ENCODE measurements at regions not wholly inside any gene's neighbourhood (a gene's known extent, or its start where the extent isn't known, plus 50 kb on each side); places are given as distances from the start of the nearest gene placed in this dataset.

- TF ChIP-seq, protein P1, sequence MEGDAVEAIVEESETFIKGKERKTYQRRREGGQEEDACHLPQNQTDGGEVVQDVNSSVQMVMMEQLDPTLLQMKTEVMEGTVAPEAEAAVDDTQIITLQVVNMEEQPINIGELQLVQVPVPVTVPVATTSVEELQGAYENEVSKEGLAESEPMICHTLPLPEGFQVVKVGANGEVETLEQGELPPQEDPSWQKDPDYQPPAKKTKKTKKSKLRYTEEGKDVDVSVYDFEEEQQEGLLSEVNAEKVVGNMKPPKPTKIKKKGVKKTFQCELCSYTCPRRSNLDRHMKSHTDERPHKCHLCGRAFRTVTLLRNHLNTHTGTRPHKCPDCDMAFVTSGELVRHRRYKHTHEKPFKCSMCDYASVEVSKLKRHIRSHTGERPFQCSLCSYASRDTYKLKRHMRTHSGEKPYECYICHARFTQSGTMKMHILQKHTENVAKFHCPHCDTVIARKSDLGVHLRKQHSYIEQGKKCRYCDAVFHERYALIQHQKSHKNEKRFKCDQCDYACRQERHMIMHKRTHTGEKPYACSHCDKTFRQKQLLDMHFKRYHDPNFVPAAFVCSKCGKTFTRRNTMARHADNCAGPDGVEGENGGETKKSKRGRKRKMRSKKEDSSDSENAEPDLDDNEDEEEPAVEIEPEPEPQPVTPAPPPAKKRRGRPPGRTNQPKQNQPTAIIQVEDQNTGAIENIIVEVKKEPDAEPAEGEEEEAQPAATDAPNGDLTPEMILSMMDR (conservative IDR thresholded peaks at IDR 0.05): no peak
- Mint-ChIP-seq H3K4me1 (peaks cover 16% of the 10 kb centered on the region), H3K9me3 (peaks cover 7% of the 10 kb centered on the region), H3K36me3 (ENCODE audit: low read depth) (peaks cover 3% of the 10 kb centered on the region), H3K4me3 (no peak overlapping the region), H3K27me3 (ENCODE audit: insufficient read depth) (no peaks in the 10 kb centered on the region), H3K27ac (no peak overlapping the region)
- Histone ChIP-seq H3K4me3 (ENCODE audit: low read length) (no peak overlapping the region), H3K4me1 (ENCODE audit: control insufficient read depth, insufficient read depth, low read length) (peaks cover 4% of the 10 kb centered on the region), H3K9ac (ENCODE audit: extremely low read depth, low read length, poor library complexity, severe bottlenecking) (no peak overlapping the region), H3K27ac (ENCODE audit: low read depth, low read length) (no peak overlapping the region), H3K36me3 (ENCODE audit: control insufficient read depth, insufficient read depth, low read length) (no peaks in the 10 kb centered on the region), H3K9me3 (ENCODE audit: control insufficient read depth, low read length) (no peaks in the 10 kb centered on the region), H3K27me3 (ENCODE audit: control insufficient read depth, insufficient read depth, low read length, poor library complexity, severe bottlenecking) (no peaks in the 10 kb centered on the region)
- 95 to 100% methylated on average over 3 of the region's 3 CpGs for WGBS, 2 experiments (ENCODE audit: insufficient coverage in 1 of 2, insufficient read length in 1 of 2)
- no peak for DNase-seq
Measured at GRCh38 chr1:209319057-209319432, 264.5 kb upstream of the CAMK1G start.

GRCh38 chr1:209319549-209319948 lies 264.0 kb upstream of the CAMK1G start:
- H3K36me3 Mint-ChIP-seq (ENCODE audit: low read depth): peaks cover 3% of the 10 kb centered on the region
- H3K9me3 Mint-ChIP-seq: peaks cover 7% of the 10 kb centered on the region
- Histone ChIP-seq H3K9ac (ENCODE audit: extremely low read depth, low read length, poor library complexity, severe bottlenecking) (no peak overlapping the region), H3K4me1 (ENCODE audit: control insufficient read depth, insufficient read depth, low read length) (peaks cover 9% of the 10 kb centered on the region), H3K4me3 (ENCODE audit: low read length) (no peak overlapping the region), H3K9me3 (ENCODE audit: control insufficient read depth, low read length) (no peaks in the 10 kb centered on the region), H3K27me3 (ENCODE audit: control insufficient read depth, insufficient read depth, low read length, poor library complexity, severe bottlenecking) (no peaks in the 10 kb centered on the region), H3K27ac (ENCODE audit: low read depth, low read length) (no peak overlapping the region), H3K36me3 (ENCODE audit: control insufficient read depth, insufficient read depth, low read length) (no peaks in the 10 kb centered on the region)
- H3K4me3 Mint-ChIP-seq: no peak overlapping the region
- H3K27me3 Mint-ChIP-seq (ENCODE audit: insufficient read depth): no peaks in the 10 kb centered on the region
- TF ChIP-seq, protein P1 (conservative IDR thresholded peaks at IDR 0.05): no peak
- no peak for DNase-seq
- peaks cover 17% of the 10 kb centered on the region for H3K4me1 Mint-ChIP-seq
- no peak overlapping the region for H3K27ac Mint-ChIP-seq
- WGBS, 2 experiments (ENCODE audit: insufficient coverage in 1 of 2, insufficient read length in 1 of 2): 88 to 99% methylated on average over 1 to 3 of the region's 3 CpGs

- H3K4me3 Mint-ChIP-seq: no peak overlapping the region
- TF ChIP-seq, protein P1 (conservative IDR thresholded peaks at IDR 0.05): no peak
- H3K27me3 Mint-ChIP-seq (ENCODE audit: insufficient read depth): no peaks in the 10 kb centered on the region
- no peaks in the 10 kb centered on the region for H3K27me3 ChIP-seq (ENCODE audit: control insufficient read depth, insufficient read depth, low read length, poor library complexity, severe bottlenecking)
- H3K4me1 ChIP-seq (ENCODE audit: control insufficient read depth, insufficient read depth, low read length): peaks cover 13% of the 10 kb centered on the region
- peaks cover 28% of the 10 kb centered on the region for H3K4me1 Mint-ChIP-seq
- H3K4me3 ChIP-seq (ENCODE audit: low read length): peak overlapping the region; percentile 15
- H3K36me3 Mint-ChIP-seq (ENCODE audit: low read depth): peaks cover 3% of the 10 kb centered on the region
- no peak overlapping the region for H3K27ac ChIP-seq (ENCODE audit: low read depth, low read length)
- H3K9ac ChIP-seq (ENCODE audit: extremely low read depth, low read length, poor library complexity, severe bottlenecking): no peak overlapping the region
- WGBS, 2 experiments (ENCODE audit: insufficient coverage in 1 of 2, insufficient read length in 1 of 2): 71% methylated on average over 1 of the region's 1 CpG; no CpG with 5 or more reads in 1 of the 2 experiments
- H3K9me3 ChIP-seq (ENCODE audit: control insufficient read depth, low read length): no peaks in the 10 kb centered on the region
- no peak overlapping the region for H3K27ac Mint-ChIP-seq
- no peaks in the 10 kb centered on the region for H3K36me3 ChIP-seq (ENCODE audit: control insufficient read depth, insufficient read depth, low read length)
- H3K9me3 Mint-ChIP-seq: peaks cover 7% of the 10 kb centered on the region
- no peak for DNase-seq
Measured at GRCh38 chr1:209323743-209324142, 259.8 kb upstream of the CAMK1G start.

Measured in endodermal cell (in vitro differentiated cells).